B cell (primary cell): ENCODE measurements at regions not wholly inside any gene's neighbourhood (a gene's known extent, or its start where the extent isn't known, plus 50 kb on each side); places are given as distances from the start of the nearest gene placed in this dataset.

ENCODE experiments used
- ATAC-seq: fragments of 200-7000 bp; cut with Tn5 transposase; one replicate; pipeline ENCODE4 v1.10.0; 2021; ENCODE audit warnings: low read depth, mild to moderate bottlenecking, moderate number of reproducible peaks, moderate library complexity
- CTCF ChIA-PET: fragments of 350-600 bp; sonication (Branson Sonifier 250); formaldehyde crosslinking; loops from one replicate; lab custom pipeline; 2021; ENCODE audit warnings: antibody characterized with exemption, inconsistent platforms; lab: Charles Lee
- POLR2A ChIA-PET: fragments of 350-600 bp; sonication (Branson Sonifier 250); formaldehyde crosslinking; loops from one replicate; lab custom pipeline; 2021; ENCODE audit warnings: antibody characterized with exemption; lab: Charles Lee
- DNase-seq: peaks from one replicate; pipeline ENCODE4 v3.0.0; 2013
- H2AFZ ChIP-seq: 2 replicates; pipeline ENCODE4 v1.6.1; 2012; ENCODE audit warnings: mild to moderate bottlenecking, low read depth, low read length; ENCODE audit not compliant: insufficient read depth, poor library complexity, severe bottlenecking
- H3K27ac ChIP-seq, 2 donors: 1 replicate in 1 of 2; 2 replicates in 1 of 2; pipeline ENCODE4 v1.5.1; 2012 to 2013; ENCODE audit warnings: low read length in 2 of 2, mild to moderate bottlenecking in 2 of 2, moderate library complexity in 1 of 2
- H3K27me3 ChIP-seq, 4 experiments: fragments of 200-600 bp in 1 of 4; sonication (generic) in 1 of 4; replicated peaks in 1 of 4; 1 replicate in 2 of 4; 2 replicates in 2 of 4; pipeline versions ENCODE4 v1.6.1 to v1.7.0; 2013 to 2016; ENCODE audit warnings: low read length in 3 of 4, mild to moderate bottlenecking in 2 of 4, mixed read lengths in 1 of 4, moderate library complexity in 1 of 4; ENCODE audit not compliant: insufficient read depth in 4 of 4, control insufficient read depth in 3 of 4; ENCODE audit errors: control extremely low read depth in 1 of 4
- H3K36me3 ChIP-seq, 2 experiments: replicated peaks in 1 of 2; 1 replicate in 1 of 2; 2 replicates in 1 of 2; pipeline versions ENCODE4 v1.6.1 to v1.7.1; 2013; ENCODE audit warnings: low read length in 1 of 2; ENCODE audit not compliant: insufficient read depth in 2 of 2, control insufficient read depth in 1 of 2; ENCODE audit errors: control extremely low read depth in 1 of 2, extremely low read depth in 1 of 2
- H3K4me1 ChIP-seq, 2 donors: fragments of 200-600 bp in 1 of 2; sonication (generic) in 1 of 2; 1 replicate in 1 of 2; 2 replicates in 1 of 2; pipeline versions ENCODE4 v1.5.1 to v1.6.1; 2013 to 2017; ENCODE audit warnings: low read length in 2 of 2; ENCODE audit not compliant: control insufficient read depth in 2 of 2, insufficient read depth in 2 of 2
- H3K4me2 ChIP-seq: replicated peaks from 2 replicates; pipeline ENCODE3; 2012; ENCODE audit warnings: mild to moderate bottlenecking, low read depth, low read length; ENCODE audit not compliant: poor library complexity, severe bottlenecking
- H3K4me3 ChIP-seq, 5 experiments: fragments of 200-600 bp in 1 of 5; sonication (generic) in 1 of 5; 1 replicate in 3 of 5; 2 replicates in 2 of 5; pipeline versions ENCODE4 v1.5.1 to v1.7.0; 2011 to 2016; ENCODE audit warnings: low read length in 4 of 5, mild to moderate bottlenecking in 4 of 5, low read depth in 2 of 5, control low read depth in 1 of 5, moderate library complexity in 1 of 5; ENCODE audit not compliant: insufficient read depth in 1 of 5; ENCODE audit errors: control extremely low read depth in 1 of 5, extremely low read depth in 1 of 5
- H3K79me2 ChIP-seq: fragments of 200-600 bp; sonication (generic); one replicate; pipeline ENCODE4 v1.6.0; 2016; ENCODE audit warnings: low read length; ENCODE audit not compliant: control insufficient read depth, insufficient read depth
- H3K9ac ChIP-seq: fragments of 200-600 bp; sonication (generic); 2 replicates; pipeline ENCODE4 v1.6.1; 2017; ENCODE audit warnings: mild to moderate bottlenecking, low read length, moderate library complexity
- H3K9me3 ChIP-seq, 3 donors: one replicate each; pipeline versions ENCODE4 v1.6.1 to v1.7.1; 2013; ENCODE audit warnings: low read length in 2 of 3; ENCODE audit not compliant: control insufficient read depth in 2 of 3, insufficient read depth in 1 of 3; ENCODE audit errors: control extremely low read depth in 1 of 3
- H4K20me1 ChIP-seq: 2 replicates; pipeline ENCODE4 v1.6.0; 2012; ENCODE audit warnings: mild to moderate bottlenecking, low read length; ENCODE audit not compliant: insufficient read depth, control insufficient read depth, poor library complexity, severe bottlenecking
- H3K27ac Mint-ChIP-seq: one replicate; pipeline ENCODE4 v1.8.0; 2021; ENCODE audit warnings: mixed read lengths
- H3K27me3 Mint-ChIP-seq: one replicate; pipeline ENCODE4 v1.8.0; 2021; ENCODE audit warnings: mixed read lengths
- H3K4me1 Mint-ChIP-seq: one replicate; pipeline ENCODE4 v1.8.0; 2021; ENCODE audit warnings: mixed read lengths
- H3K4me3 Mint-ChIP-seq: one replicate; pipeline ENCODE4 v1.8.0; 2021; ENCODE audit warnings: mixed read lengths
- H3K9me3 Mint-ChIP-seq: one replicate; pipeline ENCODE4 v1.8.0; 2022; ENCODE audit warnings: mixed read lengths; ENCODE audit not compliant: insufficient read depth
- EZH2 ChIP-seq: IDR thresholded peaks from 2 replicates; pipeline ENCODE4 v1.6.1; 2012; ENCODE audit warnings: borderline replicate concordance, low read depth, mild to moderate bottlenecking, moderate library complexity, low read length; ENCODE audit not compliant: insufficient read depth, poor library complexity, severe bottlenecking
- WGBS: methylation state at CpG from one replicate; pipeline ENCODE4 v1.1.5; 2013; ENCODE audit warnings: missing lambda C conversion rate; ENCODE audit not compliant: insufficient coverage; 5-methylcytosine and 5-hydroxymethylcytosine counted together
- intact Hi-C: fragments of 100-400 bp; cut with micrococcal nuclease; formaldehyde crosslinking; loops from one replicate; pipeline ENCODE4 v1.10.0; 2022
- TF ChIP-seq, protein P1 (sequence below): fragments of 200-600 bp; IDR thresholded peaks from one replicate; pipeline ENCODE4 v1.8.0; 2022; ENCODE audit warnings: antibody characterized with exemption, mild to moderate bottlenecking

DNA sequence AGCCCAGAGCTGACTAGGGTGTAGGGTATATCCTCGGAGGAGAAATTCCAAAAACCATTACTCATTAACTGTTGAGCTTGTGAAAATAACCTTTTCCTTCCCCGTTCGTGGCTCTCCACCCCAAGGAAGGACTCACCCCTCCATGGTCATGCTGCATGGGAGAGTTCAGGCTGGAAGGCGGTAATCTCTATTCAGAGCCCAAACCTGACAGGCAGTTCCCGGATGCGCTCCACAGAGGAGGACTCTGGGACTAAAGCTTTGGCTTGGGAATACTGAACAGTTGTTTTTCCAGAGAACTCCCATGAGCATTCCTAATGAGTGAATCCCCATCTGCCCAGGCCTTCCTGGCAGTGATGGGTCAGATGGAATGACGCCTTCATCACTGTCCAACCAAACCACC lies 125.4 kb downstream of the BCOR start:
- H3K9me3 Mint-ChIP-seq, result peaks cover 4% of the 10 kb centered on the region
- H3K27me3 Mint-ChIP-seq, result peaks cover 6% of the 10 kb centered on the region

DNA sequence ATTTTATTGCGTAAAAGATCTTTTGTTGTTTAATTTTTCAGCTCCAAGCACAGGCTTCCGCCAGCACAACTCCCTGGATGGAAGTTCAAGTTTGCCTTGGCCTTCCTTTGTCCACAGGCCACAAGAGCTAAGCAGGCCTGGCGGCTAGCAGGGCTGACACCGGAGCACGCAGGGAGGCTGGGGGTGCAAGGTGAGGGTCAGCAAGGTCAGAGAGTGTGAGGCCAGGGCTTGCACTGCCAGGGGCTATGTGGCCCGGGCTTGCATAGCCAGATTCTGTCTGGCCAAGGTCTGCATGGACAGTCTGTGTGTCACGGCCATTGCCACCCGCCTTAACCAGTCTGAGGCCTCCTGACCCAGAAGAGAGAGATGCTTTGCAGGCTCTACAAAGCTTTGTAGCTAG lies 123.9 kb downstream of the BCOR start:
- no peaks in the 10 kb centered on the region for H3K36me3 ChIP-seq
- Mint-ChIP-seq H3K27me3 (peaks cover 4% of the 10 kb centered on the region), H3K4me1 (no peaks in the 10 kb centered on the region), H3K4me3 (no peak overlapping the region), H3K27ac (no peak overlapping the region), H3K9me3 (peaks cover 4% of the 10 kb centered on the region)
- 100% methylated on average over 4 of the region's 8 CpGs for WGBS
- H3K27me3 ChIP-seq, result peaks cover 0 to 2% (median 0%) of the 10 kb centered on the region in 4 experiments
- peaks cover 0 to 5% of the 10 kb centered on the region in 2 donors for H3K4me1 ChIP-seq
- ATAC-seq, result no peak
- no peak overlapping the region for H3K9ac ChIP-seq
- H3K27ac ChIP-seq, result no peak overlapping the region
- no peak overlapping the region for H3K4me3 ChIP-seq
- no peaks in the 10 kb centered on the region for H3K79me2 ChIP-seq
- H2AFZ ChIP-seq, result no peak overlapping the region
- no peak for TF ChIP-seq EZH2
- TF ChIP-seq, protein P1, sequence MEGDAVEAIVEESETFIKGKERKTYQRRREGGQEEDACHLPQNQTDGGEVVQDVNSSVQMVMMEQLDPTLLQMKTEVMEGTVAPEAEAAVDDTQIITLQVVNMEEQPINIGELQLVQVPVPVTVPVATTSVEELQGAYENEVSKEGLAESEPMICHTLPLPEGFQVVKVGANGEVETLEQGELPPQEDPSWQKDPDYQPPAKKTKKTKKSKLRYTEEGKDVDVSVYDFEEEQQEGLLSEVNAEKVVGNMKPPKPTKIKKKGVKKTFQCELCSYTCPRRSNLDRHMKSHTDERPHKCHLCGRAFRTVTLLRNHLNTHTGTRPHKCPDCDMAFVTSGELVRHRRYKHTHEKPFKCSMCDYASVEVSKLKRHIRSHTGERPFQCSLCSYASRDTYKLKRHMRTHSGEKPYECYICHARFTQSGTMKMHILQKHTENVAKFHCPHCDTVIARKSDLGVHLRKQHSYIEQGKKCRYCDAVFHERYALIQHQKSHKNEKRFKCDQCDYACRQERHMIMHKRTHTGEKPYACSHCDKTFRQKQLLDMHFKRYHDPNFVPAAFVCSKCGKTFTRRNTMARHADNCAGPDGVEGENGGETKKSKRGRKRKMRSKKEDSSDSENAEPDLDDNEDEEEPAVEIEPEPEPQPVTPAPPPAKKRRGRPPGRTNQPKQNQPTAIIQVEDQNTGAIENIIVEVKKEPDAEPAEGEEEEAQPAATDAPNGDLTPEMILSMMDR, result no peak
- peaks cover 0 to 12% (median 0%) of the 10 kb centered on the region in 3 donors for H3K9me3 ChIP-seq
- H4K20me1 ChIP-seq, result no peaks in the 10 kb centered on the region
- intact Hi-C loops, result no loop called here
- CTCF ChIA-PET, result no interaction called here
- POLR2A ChIA-PET, result no interaction called here
- no peak for DNase-seq
- H3K4me2 ChIP-seq, result no peak overlapping the region

More for the DNA sequence above, 125.4 kb downstream of the BCOR start:
- H3K4me3 ChIP-seq, result no peak overlapping the region
- H4K20me1 ChIP-seq, result no peaks in the 10 kb centered on the region
- no peaks in the 10 kb centered on the region for H3K79me2 ChIP-seq
- peaks cover 0 to 5% of the 10 kb centered on the region in 2 donors for H3K4me1 ChIP-seq
- WGBS, result no CpG with 5 or more reads among the region's 7 CpGs
- no peak overlapping the region for H3K9ac ChIP-seq
- Mint-ChIP-seq H3K4me1 (no peaks in the 10 kb centered on the region), H3K27ac (no peak overlapping the region), H3K4me3 (no peak overlapping the region)
- ChIA-PET POLR2A (no interaction called here), CTCF (no interaction called here)
- no peak overlapping the region for H2AFZ ChIP-seq
- intact Hi-C loops, result no loop called here
- TF ChIP-seq, protein P1, result no peak
- ATAC-seq (no peak), DNase-seq (no peak)
- no peak overlapping the region for H3K4me2 ChIP-seq
- no peak overlapping the region for H3K27ac ChIP-seq
- H3K36me3 ChIP-seq, result no peaks in the 10 kb centered on the region
- H3K27me3 ChIP-seq, result peaks cover 0 to 2% (median 0%) of the 10 kb centered on the region in 4 experiments
- peaks cover 0 to 12% (median 0%) of the 10 kb centered on the region in 3 donors for H3K9me3 ChIP-seq
